ENCODE measurements at regions not wholly inside any gene's neighbourhood (a gene's known extent, or its start where the extent isn't known, plus 50 kb on each side); places are given as distances from the start of the nearest gene placed in this dataset.

- no peaks in the 10 kb centered on the region for H3K27me3 ChIP-seq (ENCODE audit: insufficient read depth, low read length, poor library complexity)
- H3K4me2 ChIP-seq (ENCODE audit: insufficient read depth, low read length): no peak overlapping the region
- peaks cover 5% of the 10 kb centered on the region for H3K9me3 ChIP-seq (ENCODE audit: insufficient read depth, low read length, severe bottlenecking)
- DNase-seq (no peak), ATAC-seq (ENCODE audit: insufficient read depth, low read depth) (no peak)
- no peak overlapping the region for H3K4me3 ChIP-seq (ENCODE audit: low read depth in 1 of 2, low read length in 2 of 2)
- no peak overlapping the region for H3K9ac ChIP-seq (ENCODE audit: low read depth, low read length)
- H3K4me1 ChIP-seq (ENCODE audit: insufficient read depth, low read length): no peaks in the 10 kb centered on the region
- no peaks in the 10 kb centered on the region for H4K20me1 ChIP-seq (ENCODE audit: insufficient read depth, low read length)
- TF ChIP-seq CTCF (IDR thresholded peaks at IDR 0.05; ENCODE audit: borderline replicate concordance, extremely low read depth, low read length, poor library complexity, severe bottlenecking) (no peak), EZH2 (IDR thresholded peaks at IDR 0.05; ENCODE audit: borderline replicate concordance, low read depth, low read length, severe bottlenecking) (no peak)
- H2AFZ ChIP-seq (ENCODE audit: low read depth, low read length): no peak overlapping the region
- no peaks in the 10 kb centered on the region for H3K79me2 ChIP-seq (ENCODE audit: insufficient read depth, low read length)
- H3K36me3 ChIP-seq (ENCODE audit: insufficient read depth, low read length): no peaks in the 10 kb centered on the region
- no peak overlapping the region for H3K27ac ChIP-seq (ENCODE audit: low read length)
These were observed 874.6 kb upstream of the PRMT6 start for GRCh38 chr1:106181866-106182265.

GRCh38 chr1:106185089-106185488, 871.4 kb upstream of the PRMT6 start:
- H3K9ac ChIP-seq (ENCODE audit: low read depth, low read length): no peak overlapping the region

GRCh38 chr1:106189780-106190179, 866.7 kb upstream of the PRMT6 start:
- Histone ChIP-seq H3K4me2 (ENCODE audit: insufficient read depth, low read length) (no peak overlapping the region), H3K4me3 (ENCODE audit: low read depth in 1 of 2, low read length in 2 of 2) (no peak overlapping the region), H3K9ac (ENCODE audit: low read depth, low read length) (no peak overlapping the region), H3K9me3 (ENCODE audit: insufficient read depth, low read length, severe bottlenecking) (no peaks in the 10 kb centered on the region), H4K20me1 (ENCODE audit: insufficient read depth, low read length) (no peaks in the 10 kb centered on the region), H3K4me1 (ENCODE audit: insufficient read depth, low read length) (no peaks in the 10 kb centered on the region), H3K27me3 (ENCODE audit: insufficient read depth, low read length, poor library complexity) (no peaks in the 10 kb centered on the region), H3K36me3 (ENCODE audit: insufficient read depth, low read length) (no peaks in the 10 kb centered on the region), H2AFZ (ENCODE audit: low read depth, low read length) (no peak overlapping the region), H3K27ac (ENCODE audit: low read length) (no peak overlapping the region), H3K79me2 (ENCODE audit: insufficient read depth, low read length) (no peaks in the 10 kb centered on the region)
- DNase-seq (no peak), ATAC-seq (ENCODE audit: insufficient read depth, low read depth) (no peak)
- TF ChIP-seq CTCF (IDR thresholded peaks at IDR 0.05; ENCODE audit: borderline replicate concordance, extremely low read depth, low read length, poor library complexity, severe bottlenecking) (no peak), EZH2 (IDR thresholded peaks at IDR 0.05; ENCODE audit: borderline replicate concordance, low read depth, low read length, severe bottlenecking) (no peak)

More at GRCh38 chr1:106185089-106185488, 871.4 kb upstream of the PRMT6 start:
- H3K27me3 ChIP-seq (ENCODE audit: insufficient read depth, low read length, poor library complexity): no peaks in the 10 kb centered on the region
- H3K4me3 ChIP-seq (ENCODE audit: low read depth in 1 of 2, low read length in 2 of 2): no peak overlapping the region
- H3K79me2 ChIP-seq (ENCODE audit: insufficient read depth, low read length): no peaks in the 10 kb centered on the region
- ATAC-seq (ENCODE audit: insufficient read depth, low read depth) (no peak), DNase-seq (no peak)
- H3K4me1 ChIP-seq (ENCODE audit: insufficient read depth, low read length): no peaks in the 10 kb centered on the region
- H3K4me2 ChIP-seq (ENCODE audit: insufficient read depth, low read length): no peak overlapping the region
- TF ChIP-seq CTCF (IDR thresholded peaks at IDR 0.05; ENCODE audit: borderline replicate concordance, extremely low read depth, low read length, poor library complexity, severe bottlenecking) (no peak), EZH2 (IDR thresholded peaks at IDR 0.05; ENCODE audit: borderline replicate concordance, low read depth, low read length, severe bottlenecking) (no peak)
- H3K27ac ChIP-seq (ENCODE audit: low read length): no peak overlapping the region
- H2AFZ ChIP-seq (ENCODE audit: low read depth, low read length): no peak overlapping the region
- H3K9me3 ChIP-seq (ENCODE audit: insufficient read depth, low read length, severe bottlenecking): peaks cover 5% of the 10 kb centered on the region
- H3K36me3 ChIP-seq (ENCODE audit: insufficient read depth, low read length): no peaks in the 10 kb centered on the region
- no peaks in the 10 kb centered on the region for H4K20me1 ChIP-seq (ENCODE audit: insufficient read depth, low read length)

- H3K79me2 ChIP-seq (ENCODE audit: insufficient read depth, low read length): no peaks in the 10 kb centered on the region
- no peaks in the 10 kb centered on the region for H3K27me3 ChIP-seq (ENCODE audit: insufficient read depth, low read length, poor library complexity)
- no peak overlapping the region for H2AFZ ChIP-seq (ENCODE audit: low read depth, low read length)
- H3K36me3 ChIP-seq (ENCODE audit: insufficient read depth, low read length): no peaks in the 10 kb centered on the region
- no peak overlapping the region for H3K4me2 ChIP-seq (ENCODE audit: insufficient read depth, low read length)
- ATAC-seq (ENCODE audit: insufficient read depth, low read depth) (no peak), DNase-seq (no peak)
- no peaks in the 10 kb centered on the region for H3K4me1 ChIP-seq (ENCODE audit: insufficient read depth, low read length)
- H3K4me3 ChIP-seq (ENCODE audit: low read depth in 1 of 2, low read length in 2 of 2): no peak overlapping the region
- no peak overlapping the region for H3K27ac ChIP-seq (ENCODE audit: low read length)
- no peak overlapping the region for H3K9ac ChIP-seq (ENCODE audit: low read depth, low read length)
- no peaks in the 10 kb centered on the region for H3K9me3 ChIP-seq (ENCODE audit: insufficient read depth, low read length, severe bottlenecking)
- H4K20me1 ChIP-seq (ENCODE audit: insufficient read depth, low read length): no peaks in the 10 kb centered on the region
- no peak for TF ChIP-seq EZH2 (IDR thresholded peaks at IDR 0.05; ENCODE audit: borderline replicate concordance, low read depth, low read length, severe bottlenecking)
- TF ChIP-seq CTCF (IDR thresholded peaks at IDR 0.05; ENCODE audit: borderline replicate concordance, extremely low read depth, low read length, poor library complexity, severe bottlenecking): no peak
These were observed 862.3 kb upstream of the PRMT6 start for GRCh38 chr1:106194206-106194605.
